ENCODE measurements at regions not wholly inside any gene's neighbourhood (a gene's known extent, or its start where the extent isn't known, plus 50 kb on each side); places are given as distances from the start of the nearest gene placed in this dataset.
"Not testable (repeated sequence)": the region's sequence is repeated elsewhere in the genome, so short reads cannot be mapped to it uniquely, and the experiment has no call there.

DNA sequence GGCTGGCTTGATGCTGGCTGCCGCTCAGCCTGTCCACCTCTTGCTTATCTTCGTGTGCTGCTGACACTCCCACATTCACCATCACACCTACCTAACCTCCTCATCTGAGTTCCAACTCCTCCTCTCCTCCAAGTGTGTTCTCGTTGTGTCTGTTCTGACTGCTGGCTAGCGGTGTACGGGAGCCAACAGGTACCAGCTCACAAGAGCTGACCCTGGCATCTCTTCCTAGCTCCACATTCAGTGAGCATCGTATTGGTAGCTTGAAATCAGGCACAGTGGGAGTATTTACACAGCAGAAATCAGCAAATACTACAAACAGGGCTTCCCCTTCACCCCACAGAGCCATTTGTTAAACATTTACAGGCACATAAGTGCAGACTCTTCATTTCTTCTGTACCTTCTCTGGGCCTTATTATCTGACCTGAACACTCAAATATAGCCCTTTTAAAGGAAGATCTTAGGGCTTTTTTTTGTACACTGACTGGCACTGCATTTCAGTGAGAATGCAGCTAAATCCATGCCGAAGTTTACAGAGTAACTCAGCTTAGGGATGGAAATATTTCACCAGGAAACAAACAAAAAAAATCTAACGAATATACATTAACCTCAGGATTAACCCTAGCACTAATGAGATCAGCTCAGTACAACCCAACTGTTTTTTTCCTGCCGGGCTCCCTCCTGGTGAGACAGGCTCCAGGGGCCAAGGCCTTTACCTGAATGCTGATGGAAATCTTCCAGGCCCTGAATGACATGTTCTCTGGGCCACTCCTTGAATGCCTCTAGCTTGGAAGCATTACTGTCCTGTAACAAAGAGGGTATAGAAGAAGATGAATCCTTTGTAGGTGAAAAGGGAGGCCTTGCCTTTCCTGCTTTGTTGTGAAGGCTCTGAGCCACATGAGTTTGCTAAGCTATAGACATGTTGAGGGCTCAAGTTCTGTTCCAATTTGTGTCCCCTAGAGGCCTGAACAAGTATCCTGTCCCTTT is 150.5 kb upstream of the LPP start:
- no peak for DNase-seq

GRCh38 chr3:188006726-188007393 is 147.1 kb upstream of the LPP start:
- DNase-seq = no peak

- DNase-seq = no peak
These were observed 146.1 kb upstream of the LPP start for GRCh38 chr3:188007897-188008296.

GRCh38 chr3:188008582-188009213 is 145.3 kb upstream of the LPP start:
- no peak for DNase-seq

- no peak for DNase-seq
These were observed 143.5 kb upstream of the LPP start for GRCh38 chr3:188010478-188010877.

- no peak for DNase-seq
These were observed 134.2 kb upstream of the LPP start for GRCh38 chr3:188019727-188020126.

GRCh38 chr3:188021041-188021440 is 132.9 kb upstream of the LPP start:
- DNase-seq = no peak

GRCh38 chr3:188021502-188022040 is 132.4 kb upstream of the LPP start:
- DNase-seq = no peak

- not testable (repeated sequence) for DNase-seq
These were observed 131.1 kb upstream of the LPP start for GRCh38 chr3:188022902-188023301.

- DNase-seq = no peak
These were observed 128.4 kb upstream of the LPP start for GRCh38 chr3:188025555-188025954.

DNA sequence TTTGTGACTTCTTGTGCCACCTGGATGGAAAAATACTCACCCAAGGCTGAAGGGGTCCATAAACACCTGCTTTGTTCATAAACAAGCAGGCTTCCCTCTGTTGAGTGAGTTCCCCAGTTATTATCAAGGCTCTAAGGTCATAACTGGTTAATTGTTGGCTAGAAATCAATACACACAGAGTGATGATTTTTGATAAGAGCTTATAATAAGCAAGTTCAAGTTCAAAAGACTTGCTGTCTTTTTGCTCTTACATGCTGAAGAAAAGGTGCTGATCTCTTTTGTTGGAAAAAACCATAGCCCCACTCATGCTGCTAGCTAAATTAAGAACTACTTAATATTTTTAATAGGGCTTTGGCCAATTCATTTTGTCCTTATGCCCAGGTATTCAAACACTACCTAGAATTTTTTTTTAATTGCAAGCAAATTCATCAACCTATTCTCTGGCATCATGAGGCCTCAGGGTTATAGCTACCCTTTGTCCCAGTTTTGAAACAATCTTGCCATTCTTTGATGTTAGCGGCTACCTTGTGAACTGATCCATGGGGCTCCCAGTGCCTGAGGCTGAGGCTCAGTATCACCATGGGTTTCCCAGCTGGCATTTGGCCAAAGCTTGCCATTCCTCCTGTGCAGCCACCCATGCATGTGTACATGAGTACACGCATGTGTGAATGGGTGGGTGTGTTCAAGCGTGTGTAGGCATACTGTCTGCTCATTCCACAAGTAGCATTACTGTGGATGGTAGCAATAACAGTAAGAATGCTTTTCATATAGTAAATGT is 127.6 kb upstream of the LPP start:
- DNase-seq = no peak

DNA sequence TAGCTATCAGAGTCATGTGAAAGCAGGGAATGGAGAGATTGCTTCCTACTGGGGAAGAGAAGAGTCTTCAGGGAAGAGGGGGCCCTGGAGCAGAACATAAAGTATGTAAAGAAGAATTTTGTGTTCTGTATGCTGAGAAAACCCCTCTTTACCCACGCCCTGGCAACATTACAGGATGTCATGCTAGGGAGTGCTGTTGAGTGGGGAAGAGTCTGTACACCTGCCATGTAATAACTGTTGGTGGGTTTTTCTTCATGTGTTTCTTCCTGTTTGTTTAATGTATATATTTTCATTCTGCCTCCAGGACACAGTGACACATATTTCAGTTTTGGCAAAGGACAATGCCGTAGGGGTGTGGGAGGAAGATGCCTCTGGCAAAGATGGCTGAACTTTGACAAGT is 122.8 kb upstream of the LPP start:
- DNase-seq = no peak

DNA sequence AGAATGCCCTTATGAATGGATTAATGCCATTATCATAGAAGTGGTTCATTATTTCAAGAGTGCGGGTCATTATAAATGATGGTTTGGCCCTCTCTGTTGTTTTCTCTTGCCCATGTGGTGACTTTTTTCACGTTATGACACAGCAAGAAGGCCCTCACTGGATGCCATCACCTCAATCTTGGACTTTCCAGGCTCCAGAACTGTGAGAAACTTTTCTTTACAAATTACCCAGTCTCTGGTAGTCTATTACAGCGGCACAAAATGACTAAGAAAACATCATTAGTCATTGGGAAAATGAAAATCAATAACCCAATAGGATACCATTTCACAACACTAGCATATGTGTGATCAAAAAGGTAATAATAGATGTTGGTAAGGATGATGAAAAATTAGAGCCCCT is 119.0 kb upstream of the LPP start:
- DNase-seq = no peak

DNA sequence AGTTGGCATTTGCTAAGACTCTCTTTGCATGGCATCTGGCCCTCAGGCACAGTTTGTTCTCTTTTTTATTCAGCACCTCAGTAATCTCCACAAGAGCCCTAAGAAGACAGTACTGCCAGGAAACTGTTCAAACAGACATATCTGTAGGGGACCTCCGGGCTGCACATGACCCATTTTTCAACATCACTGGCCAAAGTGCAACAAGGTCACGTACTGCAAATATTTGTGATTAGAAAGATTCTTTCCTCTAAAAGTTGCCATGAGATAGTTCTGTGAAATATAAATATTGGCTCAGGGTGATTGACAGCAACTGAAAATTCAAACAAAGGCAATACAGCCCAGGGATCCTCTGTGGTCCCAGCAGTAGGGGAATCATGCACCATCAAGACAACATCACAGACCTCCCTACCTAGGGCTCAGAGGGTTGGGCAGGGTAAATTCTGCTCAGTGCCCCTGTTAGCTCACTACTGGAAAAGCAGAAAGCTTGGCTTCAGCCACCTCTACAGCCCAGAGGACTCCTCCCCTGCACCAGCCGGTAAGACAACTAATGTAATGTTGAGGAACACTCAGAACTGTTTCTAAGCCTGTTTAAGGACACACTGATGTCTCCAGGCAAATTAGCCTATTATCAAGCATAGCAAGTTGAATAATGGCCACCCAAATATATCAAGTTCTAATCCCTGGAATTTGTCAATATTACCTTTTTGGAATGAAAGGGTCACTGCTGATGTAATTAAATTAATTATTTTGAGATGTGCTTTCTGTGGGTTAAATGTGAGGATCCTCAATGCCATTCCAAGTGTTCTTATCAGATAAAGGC is 117.4 kb upstream of the LPP start:
- no peak for DNase-seq

DNA sequence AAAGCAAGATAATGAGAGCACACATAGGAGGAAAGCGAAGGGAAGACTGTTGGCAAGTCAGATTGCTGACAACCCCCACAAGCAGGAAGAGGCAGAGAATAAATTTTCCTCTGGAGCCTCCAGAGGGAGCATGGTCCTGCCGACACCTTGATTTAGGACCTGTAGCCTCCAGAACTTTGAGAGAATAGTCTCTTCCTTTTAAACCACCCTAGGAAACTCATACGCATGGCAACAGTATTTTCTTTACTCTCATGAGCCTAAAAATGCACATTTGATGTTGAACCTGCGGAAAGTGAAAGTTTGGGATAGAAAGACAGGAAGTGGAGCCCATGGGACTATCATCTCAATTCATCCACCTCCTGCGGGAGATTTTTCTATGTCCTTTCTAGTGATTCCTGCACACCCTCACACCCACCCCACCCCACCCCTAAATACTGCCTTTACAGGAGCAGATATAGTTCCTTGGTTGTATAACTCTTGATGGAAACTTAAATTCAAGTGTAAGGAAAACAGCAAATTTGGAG is 116.7 kb upstream of the LPP start:
- DNase-seq = no peak

DNA sequence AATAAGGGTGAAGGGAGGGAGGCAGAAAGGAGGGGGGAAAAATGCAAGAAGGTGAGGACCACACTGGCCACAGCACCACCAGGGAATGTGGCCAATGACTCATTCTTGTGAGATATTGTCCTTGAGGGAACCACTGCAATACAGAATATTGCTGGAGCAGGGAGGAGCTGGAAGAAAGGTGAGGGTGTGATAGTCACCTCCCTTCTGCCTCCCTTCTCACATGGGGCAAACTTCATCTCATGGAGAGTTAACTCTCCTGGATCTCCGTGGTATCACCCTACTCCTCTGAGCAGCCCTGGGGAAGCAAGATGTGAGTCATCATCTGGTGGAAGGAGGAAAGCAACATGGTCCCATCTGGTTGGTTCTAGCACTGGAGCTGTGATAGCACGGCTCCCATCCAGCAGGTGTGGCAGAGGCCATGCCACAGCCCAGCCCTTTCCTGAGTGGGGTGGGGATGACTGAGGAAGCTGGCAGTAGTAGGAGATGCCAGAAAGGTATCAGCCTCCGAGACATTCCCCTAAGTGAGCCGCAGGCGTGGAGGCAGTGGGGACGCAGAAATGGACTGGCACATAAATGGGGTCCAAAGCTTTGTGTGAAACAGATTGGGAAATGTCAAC is 115.9 kb upstream of the LPP start:
- no peak for DNase-seq

DNA sequence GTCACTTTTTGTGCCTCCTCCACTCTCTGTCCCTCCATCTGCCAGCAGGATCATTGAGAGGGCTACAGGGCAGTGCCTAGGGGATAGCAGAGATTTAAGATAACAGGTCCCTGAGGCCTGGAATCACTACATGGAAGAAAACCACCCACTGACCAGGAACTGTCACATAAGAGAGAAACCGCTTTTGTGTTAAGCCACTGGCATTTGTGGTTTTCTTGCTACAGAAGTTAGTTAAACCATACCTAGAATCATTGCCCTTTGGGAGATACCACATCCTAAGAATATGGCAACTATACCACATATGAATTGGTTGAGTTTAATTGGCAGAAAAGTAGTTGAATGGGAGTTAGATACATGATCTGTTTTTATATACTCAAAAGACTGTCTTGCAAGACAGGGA is 112.8 kb upstream of the LPP start:
- DNase-seq = no peak

DNA sequence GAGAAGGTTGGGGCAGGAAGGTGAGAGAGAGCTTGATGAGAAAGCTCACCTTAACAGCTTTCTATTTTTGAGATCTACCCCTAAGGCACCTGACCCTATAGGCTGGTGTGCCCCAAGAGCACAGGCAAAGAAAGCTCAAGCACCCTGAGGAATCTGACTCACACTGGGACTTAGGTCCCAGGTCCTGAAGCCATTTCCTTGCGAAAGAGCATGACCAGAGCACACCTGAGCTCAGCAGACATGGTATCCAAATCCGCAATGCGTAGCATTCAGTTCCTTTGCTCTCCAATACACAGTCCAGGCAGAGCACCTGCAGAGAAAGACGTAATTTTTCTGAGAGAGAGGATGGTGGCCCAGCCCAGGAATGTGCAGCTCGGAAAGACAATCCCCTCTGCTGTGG is 112.1 kb upstream of the LPP start:
- DNase-seq = no peak

DNA sequence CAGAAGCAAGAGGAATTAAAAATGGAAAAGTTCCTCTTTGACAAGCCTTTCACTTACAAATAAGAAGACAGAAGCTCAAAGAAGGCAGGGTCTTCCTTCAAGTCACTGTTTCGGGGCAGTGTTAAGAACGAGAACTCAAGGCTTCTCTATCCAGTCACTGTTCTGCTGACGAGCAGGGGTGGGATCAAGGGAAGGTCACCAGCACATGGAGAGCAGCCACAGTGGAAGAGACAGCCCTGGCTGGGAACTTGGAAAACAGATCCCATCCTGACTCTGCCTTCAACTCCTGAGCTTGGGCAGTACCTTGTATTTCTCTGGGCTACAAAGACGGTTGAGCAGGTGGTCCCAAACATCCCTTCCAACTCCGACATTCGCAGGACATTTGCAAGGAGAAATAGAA is 111.5 kb upstream of the LPP start:
- no peak for DNase-seq

GRCh38 chr3:188043891-188044290 is 110.1 kb upstream of the LPP start:
- no peak for DNase-seq

All from activated naive CD4-positive, alpha-beta T cell treated with anti-CD3 and anti-CD28 coated beads, Interleukin-2, amount 50 U/mL, for 16 hours (primary cell).